ENCODE measurements at regions not wholly inside any gene's neighbourhood (a gene's known extent, or its start where the extent isn't known, plus 50 kb on each side); places are given as distances from the start of the nearest gene placed in this dataset.

GRCh38 chr4:120415896-120416295 lies 349.2 kb upstream of the MAD2L1 start:
- no peak for DNase-seq

- DNase-seq = no peak
These were observed 340.3 kb upstream of the MAD2L1 start for GRCh38 chr4:120406960-120407359.

- DNase-seq = no peak
These were observed 336.6 kb upstream of the MAD2L1 start for GRCh38 chr4:120403296-120403695.

GRCh38 chr4:120400441-120400840 lies 333.8 kb upstream of the MAD2L1 start:
- DNase-seq = no peak

- DNase-seq = no peak
These were observed 333.2 kb upstream of the MAD2L1 start for GRCh38 chr4:120399826-120400225.

GRCh38 chr4:120395746-120396145 lies 329.1 kb upstream of the MAD2L1 start:
- DNase-seq = no peak

- DNase-seq = no peak
These were observed 289.2 kb upstream of the MAD2L1 start for GRCh38 chr4:120355881-120356280.

- no peak for DNase-seq
These were observed 287.7 kb upstream of the MAD2L1 start for GRCh38 chr4:120354381-120354780.

GRCh38 chr4:120353235-120353634 lies 286.6 kb upstream of the MAD2L1 start:
- DNase-seq = no peak

GRCh38 chr4:120352739-120353138 lies 286.1 kb upstream of the MAD2L1 start:
- DNase-seq = no peak

- no peak for DNase-seq
These were observed 282.3 kb upstream of the MAD2L1 start for GRCh38 chr4:120348948-120349347.

GRCh38 chr4:120348521-120348920 lies 281.9 kb upstream of the MAD2L1 start:
- no peak for DNase-seq

- DNase-seq = no peak
These were observed 265.1 kb upstream of the MAD2L1 start for GRCh38 chr4:120331486-120332370.

GRCh38 chr4:120329386-120329785 lies 262.7 kb upstream of the MAD2L1 start:
- no peak for DNase-seq

- no peak for DNase-seq
These were observed 260.6 kb upstream of the MAD2L1 start for GRCh38 chr4:120327276-120327675.

GRCh38 chr4:120319046-120319767 lies 252.6 kb upstream of the MAD2L1 start:
- no peak for DNase-seq

GRCh38 chr4:120318196-120318846 lies 251.7 kb upstream of the MAD2L1 start:
- DNase-seq = no peak

GRCh38 chr4:120317713-120318112 lies 251.1 kb upstream of the MAD2L1 start:
- DNase-seq = no peak

- no peak for DNase-seq
These were observed 249.8 kb upstream of the MAD2L1 start for GRCh38 chr4:120316416-120316815.

- no peak for DNase-seq
These were observed 248.3 kb upstream of the MAD2L1 start for GRCh38 chr4:120314969-120315368.

GRCh38 chr4:120304801-120305200 lies 238.2 kb upstream of the MAD2L1 start:
- DNase-seq = no peak

GRCh38 chr4:120299631-120300030 lies 233.0 kb upstream of the MAD2L1 start:
- peak; percentile 73 for DNase-seq

- DNase-seq = no peak
These were observed 226.7 kb upstream of the MAD2L1 start for GRCh38 chr4:120293341-120293740.

GRCh38 chr4:120291541-120291940 lies 224.9 kb upstream of the MAD2L1 start:
- DNase-seq = no peak
